H1 (cell line): ENCODE measurements at regions not wholly inside any gene's neighbourhood (a gene's known extent, or its start where the extent isn't known, plus 50 kb on each side); places are given as distances from the start of the nearest gene placed in this dataset.

Experiments used
- ATF2 ChIP-seq: IDR thresholded peaks from 2 replicates; pipeline ENCODE4 v1.6.1; 2012; ENCODE audit warnings: low read length, inconsistent platforms
- BRCA1 ChIP-seq: IDR thresholded peaks from 2 replicates; pipeline ENCODE4 v1.6.1; 2012; ENCODE audit warnings: low read depth, low read length, improper control_type of control experiment
- CHD2 ChIP-seq: IDR thresholded peaks from 2 replicates; pipeline ENCODE4 v1.6.1; 2012; ENCODE audit warnings: low read length, improper control_type of control experiment
- CHD7 ChIP-seq: fragments of 300-600 bp; sonication (generic); IDR thresholded peaks from 2 replicates; pipeline ENCODE4 v1.7.1; 2012; ENCODE audit warnings: low read length, moderate library complexity, mild to moderate bottlenecking, inconsistent platforms; ENCODE audit not compliant: insufficient replicate concordance
- JUND ChIP-seq: IDR thresholded peaks from 2 replicates; pipeline ENCODE4 v1.6.1; 2011; ENCODE audit warnings: mild to moderate bottlenecking, improper control_type of control experiment, low read length
- NRF1 ChIP-seq: IDR thresholded peaks from 2 replicates; pipeline ENCODE4 v1.6.1; 2011; ENCODE audit warnings: mild to moderate bottlenecking, low read depth, low read length, improper control_type of control experiment
- POU5F1 ChIP-seq: IDR thresholded peaks from 2 replicates; pipeline ENCODE4 v1.6.1; 2011; ENCODE audit warnings: low read depth, mild to moderate bottlenecking, low read length, moderate library complexity
- SP1 ChIP-seq: IDR thresholded peaks from 2 replicates; pipeline ENCODE4 v1.6.1; 2011; ENCODE audit warnings: low read depth, low read length

DNA sequence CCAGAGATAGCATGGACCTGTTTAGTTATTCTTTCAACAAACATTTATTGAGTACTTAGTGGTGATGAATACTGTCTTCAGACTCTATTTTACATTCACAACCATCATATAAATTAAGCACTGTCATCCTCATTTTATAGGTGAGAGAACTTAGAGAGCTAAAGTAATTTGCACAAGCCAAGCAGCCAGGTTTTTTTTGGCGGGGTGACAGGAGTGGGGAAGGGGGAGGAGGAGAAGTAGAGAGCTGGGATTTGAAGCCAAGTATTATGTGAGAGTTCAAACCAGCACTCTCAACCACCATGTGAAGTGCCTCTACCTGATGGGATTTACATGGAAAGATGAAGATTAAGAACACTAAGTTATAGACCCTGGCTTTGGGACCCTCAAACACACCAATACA is 547.4 kb upstream of the IL12A start (continued):
- TF ChIP-seq ATF2 (no peak), SP1 (no peak), JUND (no peak), BRCA1 (no peak), CHD7 (no peak), CHD2 (no peak), NRF1 (no peak), POU5F1 (no peak)
